Neural crest cell (in vitro differentiated cells): ENCODE measurements at regions not wholly inside any gene's neighbourhood (a gene's known extent, or its start where the extent isn't known, plus 50 kb on each side); places are given as distances from the start of the nearest gene placed in this dataset.

Source experiments
- DNase-seq: peaks from one replicate; pipeline ENCODE4 v3.0.0; 2021; ENCODE audit warnings: low read depth, mixed read lengths, low spot score
- H3K27ac Mint-ChIP-seq: one replicate; pipeline ENCODE4 v1.8.0; 2021; ENCODE audit warnings: mild to moderate bottlenecking, mixed read lengths; ENCODE audit not compliant: unreplicated experiment
- H3K27me3 Mint-ChIP-seq: 2 replicates; pipeline ENCODE4 v1.8.0; 2021; ENCODE audit warnings: low read depth, mild to moderate bottlenecking, mixed read lengths
- H3K36me3 Mint-ChIP-seq: 2 replicates; pipeline ENCODE4 v1.8.0; 2021; ENCODE audit warnings: low read depth, mild to moderate bottlenecking, mixed read lengths
- H3K4me1 Mint-ChIP-seq: 2 replicates; pipeline ENCODE4 v1.8.0; 2021; ENCODE audit warnings: mixed read lengths
- H3K4me3 Mint-ChIP-seq: one replicate; pipeline ENCODE4 v1.8.0; 2021; ENCODE audit warnings: mild to moderate bottlenecking, mixed read lengths
- H3K9me3 Mint-ChIP-seq: 2 replicates; pipeline ENCODE4 v1.8.0; 2021; ENCODE audit warnings: mixed read lengths
- TF ChIP-seq, protein P1 (sequence below): fragments of 200-600 bp; sonication (generic); conservative IDR thresholded peaks from 2 replicates; pipeline ENCODE4 v1.5.0; 2021; ENCODE audit warnings: antibody characterized with exemption, mild to moderate bottlenecking

- Mint-ChIP-seq H3K27ac (no peak overlapping the region), H3K4me3 (no peak overlapping the region), H3K36me3 (no peaks in the 10 kb centered on the region), H3K9me3 (peaks cover 2% of the 10 kb centered on the region), H3K27me3 (no peaks in the 10 kb centered on the region), H3K4me1 (no peaks in the 10 kb centered on the region)
- TF ChIP-seq, protein P1, sequence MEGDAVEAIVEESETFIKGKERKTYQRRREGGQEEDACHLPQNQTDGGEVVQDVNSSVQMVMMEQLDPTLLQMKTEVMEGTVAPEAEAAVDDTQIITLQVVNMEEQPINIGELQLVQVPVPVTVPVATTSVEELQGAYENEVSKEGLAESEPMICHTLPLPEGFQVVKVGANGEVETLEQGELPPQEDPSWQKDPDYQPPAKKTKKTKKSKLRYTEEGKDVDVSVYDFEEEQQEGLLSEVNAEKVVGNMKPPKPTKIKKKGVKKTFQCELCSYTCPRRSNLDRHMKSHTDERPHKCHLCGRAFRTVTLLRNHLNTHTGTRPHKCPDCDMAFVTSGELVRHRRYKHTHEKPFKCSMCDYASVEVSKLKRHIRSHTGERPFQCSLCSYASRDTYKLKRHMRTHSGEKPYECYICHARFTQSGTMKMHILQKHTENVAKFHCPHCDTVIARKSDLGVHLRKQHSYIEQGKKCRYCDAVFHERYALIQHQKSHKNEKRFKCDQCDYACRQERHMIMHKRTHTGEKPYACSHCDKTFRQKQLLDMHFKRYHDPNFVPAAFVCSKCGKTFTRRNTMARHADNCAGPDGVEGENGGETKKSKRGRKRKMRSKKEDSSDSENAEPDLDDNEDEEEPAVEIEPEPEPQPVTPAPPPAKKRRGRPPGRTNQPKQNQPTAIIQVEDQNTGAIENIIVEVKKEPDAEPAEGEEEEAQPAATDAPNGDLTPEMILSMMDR = no peak
- DNase-seq = no peak
These were observed 1069.5 kb downstream of the FAM133A start for GRCh38 chrX:94743478-94743877.

GRCh38 chrX:94744786-94745185 is 1070.8 kb downstream of the FAM133A start:
- Mint-ChIP-seq H3K36me3 (no peaks in the 10 kb centered on the region), H3K27me3 (no peaks in the 10 kb centered on the region), H3K27ac (no peak overlapping the region), H3K4me1 (no peaks in the 10 kb centered on the region), H3K4me3 (no peak overlapping the region), H3K9me3 (peaks cover 2% of the 10 kb centered on the region)
- no peak for DNase-seq
- TF ChIP-seq, protein P1 = no peak

DNA sequence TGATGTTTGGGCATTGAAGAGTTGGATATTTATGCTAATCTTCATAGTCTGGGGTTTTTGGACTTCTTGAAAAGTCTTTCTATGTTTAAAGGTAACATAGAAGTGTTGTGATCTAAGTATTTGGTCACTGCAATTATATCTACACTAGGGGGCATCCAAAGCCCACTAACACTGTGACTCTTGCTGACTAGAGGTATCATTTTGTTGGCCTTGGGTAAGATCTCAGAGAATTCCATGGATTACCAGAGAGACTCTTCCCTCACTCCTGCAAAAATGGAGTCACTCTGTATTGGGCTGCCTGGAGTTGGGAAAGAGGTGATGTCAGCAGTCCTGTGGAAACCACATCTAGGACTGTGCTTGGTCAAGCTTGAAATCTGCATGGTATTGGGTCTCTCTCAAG is 1077.6 kb downstream of the FAM133A start:
- no peaks in the 10 kb centered on the region for H3K27me3 Mint-ChIP-seq
- H3K4me3 Mint-ChIP-seq = no peak overlapping the region
- no peaks in the 10 kb centered on the region for H3K9me3 Mint-ChIP-seq
- H3K27ac Mint-ChIP-seq = no peak overlapping the region
- no peaks in the 10 kb centered on the region for H3K4me1 Mint-ChIP-seq
- DNase-seq = no peak
- TF ChIP-seq, protein P1 = peak; percentile 35
- H3K36me3 Mint-ChIP-seq = no peaks in the 10 kb centered on the region

- H3K4me1 Mint-ChIP-seq = no peaks in the 10 kb centered on the region
- DNase-seq = no peak
- TF ChIP-seq, protein P1 = no peak
These were observed 1078.6 kb downstream of the FAM133A start for GRCh38 chrX:94752434-94753169.

GRCh38 chrX:94758130-94758529 is 1084.1 kb downstream of the FAM133A start:
- no peak overlapping the region for H3K27ac Mint-ChIP-seq
- H3K4me3 Mint-ChIP-seq = no peak overlapping the region
- no peaks in the 10 kb centered on the region for H3K4me1 Mint-ChIP-seq
- no peaks in the 10 kb centered on the region for H3K36me3 Mint-ChIP-seq
- TF ChIP-seq, protein P1 = no peak
- no peaks in the 10 kb centered on the region for H3K9me3 Mint-ChIP-seq
- no peak for DNase-seq
- H3K27me3 Mint-ChIP-seq = no peaks in the 10 kb centered on the region

More at GRCh38 chrX:94752434-94753169, 1078.6 kb downstream of the FAM133A start:
- H3K4me3 Mint-ChIP-seq = no peak overlapping the region
- no peaks in the 10 kb centered on the region for H3K36me3 Mint-ChIP-seq
- H3K27me3 Mint-ChIP-seq = no peaks in the 10 kb centered on the region
- H3K9me3 Mint-ChIP-seq = no peaks in the 10 kb centered on the region
- H3K27ac Mint-ChIP-seq = no peak overlapping the region
